KOPT-K1 (cell line): ENCODE measurements at regions not wholly inside any gene's neighbourhood (a gene's known extent, or its start where the extent isn't known, plus 50 kb on each side); places are given as distances from the start of the nearest gene placed in this dataset.

ENCODE experiments used
- H3K27ac ChIP-seq: fragments of 200-600 bp; sonication (generic); 2 replicates; pipeline ENCODE4 v1.5.1; 2016; ENCODE audit warnings: antibody characterized with exemption, mild to moderate bottlenecking, low read depth, low read length; ENCODE audit not compliant: poor library complexity, severe bottlenecking
- H3K36me3 ChIP-seq: fragments of 200-600 bp; sonication (generic); 2 replicates; pipeline ENCODE4 v1.5.1; 2017; ENCODE audit warnings: antibody characterized with exemption, mild to moderate bottlenecking, low read length, moderate library complexity; ENCODE audit not compliant: insufficient read depth
- H3K9me3 ChIP-seq: fragments of 200-600 bp; sonication (generic); 2 replicates; pipeline ENCODE4 v1.5.1; 2017; ENCODE audit warnings: antibody characterized with exemption, low read length, mild to moderate bottlenecking; ENCODE audit not compliant: insufficient read depth, poor library complexity, severe bottlenecking

DNA sequence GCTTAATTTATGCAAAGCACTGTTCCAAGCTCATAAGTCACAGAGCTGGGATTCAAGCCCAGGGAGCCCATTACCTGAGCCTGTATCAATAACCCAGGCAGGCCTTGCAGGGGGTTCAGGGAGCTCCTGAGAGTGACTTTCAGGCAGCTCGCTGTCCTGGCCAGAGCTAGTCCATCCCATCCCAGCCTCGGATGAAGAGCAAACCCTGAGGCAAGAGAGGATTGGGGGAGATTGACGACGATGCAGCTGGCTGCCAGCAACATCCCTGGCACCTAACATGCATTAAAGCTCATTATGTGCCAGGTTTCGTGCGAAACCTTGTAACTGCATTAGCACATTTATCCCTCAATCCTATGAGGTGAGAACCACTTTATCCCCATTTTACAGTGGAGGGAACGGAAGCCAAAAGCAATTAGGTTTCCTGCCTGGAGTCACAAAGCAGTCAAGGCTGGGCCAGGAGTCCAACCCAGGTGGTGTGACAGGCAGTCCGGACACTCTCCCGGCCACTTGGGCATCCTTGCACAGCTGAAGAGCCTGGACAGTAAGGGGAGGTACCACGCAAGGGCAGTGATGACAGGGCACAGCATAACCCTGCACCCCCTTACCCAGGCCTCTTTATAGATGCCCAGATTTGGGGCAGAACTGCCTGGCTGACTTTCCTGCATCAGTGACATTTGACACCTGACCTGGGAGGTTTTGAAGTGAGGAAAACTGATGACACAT, 129.8 kb upstream of the CHST15 start:
- H3K9me3 ChIP-seq = peaks cover 16% of the 10 kb centered on the region
- no peaks in the 10 kb centered on the region for H3K36me3 ChIP-seq
- H3K27ac ChIP-seq = no peak overlapping the region

DNA sequence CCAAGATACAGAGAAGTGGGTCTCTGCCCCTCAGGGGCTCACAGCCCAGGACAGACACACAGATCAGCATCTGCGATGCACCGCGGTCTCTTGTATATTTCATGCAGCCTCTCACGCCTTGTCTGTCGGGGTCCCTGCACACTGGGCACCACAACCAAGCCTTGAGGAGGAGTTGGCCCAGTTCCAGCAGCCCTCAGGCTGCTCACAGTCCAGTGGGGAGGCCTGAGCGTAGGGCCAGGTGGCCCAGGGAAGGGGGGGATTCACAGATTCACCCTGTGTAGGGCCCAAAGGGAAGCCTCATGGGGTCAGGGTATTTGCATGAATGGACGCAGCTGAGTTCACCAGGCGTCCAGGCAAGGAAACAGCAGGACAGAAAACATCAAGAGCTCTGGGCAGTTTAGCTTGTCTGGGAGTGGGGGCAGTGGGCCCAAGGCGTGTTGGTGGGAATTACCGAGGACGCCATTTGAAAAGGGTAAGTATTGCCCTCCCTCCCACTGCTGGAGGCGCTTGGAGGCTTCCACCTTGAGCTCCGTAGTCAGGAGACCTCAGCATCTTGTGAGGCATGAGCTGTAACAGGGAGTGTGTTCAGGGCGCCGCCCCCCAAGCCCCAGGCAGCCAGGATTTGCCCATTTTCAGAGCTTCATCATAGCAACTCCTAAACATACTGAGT, 129.1 kb upstream of the CHST15 start:
- Histone ChIP-seq H3K9me3 (peaks cover 9% of the 10 kb centered on the region), H3K27ac (no peak overlapping the region), H3K36me3 (no peaks in the 10 kb centered on the region)

DNA sequence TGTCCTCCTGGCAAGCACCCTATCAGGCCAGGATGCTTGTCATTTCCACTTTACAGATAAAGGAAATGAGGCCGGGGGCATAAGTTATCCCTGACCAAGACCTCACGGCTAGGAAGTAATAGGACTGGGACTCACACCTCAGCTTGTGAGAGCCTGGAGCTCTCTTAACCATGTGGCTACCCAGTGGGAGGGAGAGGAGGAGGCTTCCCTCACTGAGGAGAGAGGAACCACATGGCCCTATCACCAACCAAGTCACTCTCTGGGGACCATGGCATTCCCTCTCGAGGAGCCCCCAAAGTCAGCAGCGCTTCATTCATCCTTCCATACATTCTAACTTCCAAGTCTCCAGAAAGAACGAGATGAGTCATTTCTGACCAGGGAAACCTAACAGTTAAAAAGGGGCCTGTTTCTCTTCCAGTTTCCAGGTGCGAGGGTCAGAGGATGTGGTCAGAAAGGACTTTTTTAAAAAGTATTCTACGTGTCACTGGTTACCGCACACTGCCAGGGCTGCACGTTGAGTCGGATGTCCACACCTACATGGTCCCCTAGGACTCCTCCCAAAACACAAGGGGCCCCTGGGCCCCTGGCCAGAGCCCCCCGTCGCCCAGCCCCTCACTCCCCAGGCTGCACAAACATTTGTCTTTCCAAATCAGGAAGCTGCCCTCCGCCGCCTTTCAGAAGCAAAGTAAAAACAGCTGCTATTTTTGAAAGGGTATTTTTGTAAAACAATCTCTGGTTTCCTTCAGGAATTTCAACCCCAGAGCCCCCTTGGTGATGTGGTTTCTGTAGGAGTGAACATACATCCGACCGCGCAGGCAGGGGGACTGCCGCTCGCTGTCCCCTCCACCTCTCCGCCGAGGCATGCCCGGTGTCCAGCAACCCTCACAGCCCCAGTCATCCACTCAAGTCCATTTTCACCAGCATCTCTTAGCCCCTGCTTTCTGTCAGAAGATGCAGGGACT, 128.2 kb upstream of the CHST15 start:
- peak overlapping the region; percentile 4 for H3K27ac ChIP-seq
- H3K36me3 ChIP-seq = no peaks in the 10 kb centered on the region
- H3K9me3 ChIP-seq = peaks cover 1% of the 10 kb centered on the region

DNA sequence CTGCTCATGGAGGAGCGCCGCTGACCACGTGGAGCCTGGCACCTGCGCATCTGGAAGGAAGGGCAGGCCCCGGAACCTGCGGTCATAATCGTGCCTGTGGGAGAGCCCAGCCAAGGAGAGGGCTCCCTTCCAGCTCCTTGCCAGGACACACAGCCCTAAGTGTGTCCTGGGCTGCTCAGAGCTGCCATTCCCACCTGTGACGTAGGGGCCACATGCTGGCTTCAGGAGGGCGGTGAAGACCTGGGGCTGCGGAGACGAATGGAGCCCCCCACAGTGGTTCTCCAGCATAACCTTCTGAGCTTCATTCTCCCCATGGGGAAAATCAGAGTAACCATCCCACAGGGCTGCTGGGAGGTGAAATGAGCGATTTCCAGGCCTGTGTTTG, 127.6 kb upstream of the CHST15 start:
- H3K36me3 ChIP-seq = no peaks in the 10 kb centered on the region
- peak overlapping the region; percentile 25 for H3K27ac ChIP-seq
- no peaks in the 10 kb centered on the region for H3K9me3 ChIP-seq

DNA sequence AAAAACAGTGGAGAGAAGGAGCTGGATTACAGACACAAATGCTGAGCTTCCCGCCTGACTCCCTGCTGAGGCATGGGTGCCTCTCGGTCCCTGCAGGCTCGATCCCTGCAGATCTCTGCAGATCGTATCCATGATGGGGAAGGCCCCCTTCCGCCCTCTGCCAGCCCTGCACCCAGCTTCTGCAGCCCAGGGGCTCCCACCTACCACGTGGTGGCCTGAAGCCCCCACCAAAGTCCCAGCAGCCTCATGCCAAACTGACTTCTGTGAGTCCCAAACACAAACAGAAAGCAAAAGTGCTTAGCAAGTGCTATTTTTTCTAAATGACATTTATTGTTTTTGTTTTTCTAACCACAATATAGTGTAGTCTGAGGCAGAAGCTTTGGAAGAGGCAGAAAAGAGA, 127.1 kb upstream of the CHST15 start:
- H3K36me3 ChIP-seq = no peaks in the 10 kb centered on the region
- no peaks in the 10 kb centered on the region for H3K9me3 ChIP-seq
- H3K27ac ChIP-seq = peak overlapping the region; percentile 25

DNA sequence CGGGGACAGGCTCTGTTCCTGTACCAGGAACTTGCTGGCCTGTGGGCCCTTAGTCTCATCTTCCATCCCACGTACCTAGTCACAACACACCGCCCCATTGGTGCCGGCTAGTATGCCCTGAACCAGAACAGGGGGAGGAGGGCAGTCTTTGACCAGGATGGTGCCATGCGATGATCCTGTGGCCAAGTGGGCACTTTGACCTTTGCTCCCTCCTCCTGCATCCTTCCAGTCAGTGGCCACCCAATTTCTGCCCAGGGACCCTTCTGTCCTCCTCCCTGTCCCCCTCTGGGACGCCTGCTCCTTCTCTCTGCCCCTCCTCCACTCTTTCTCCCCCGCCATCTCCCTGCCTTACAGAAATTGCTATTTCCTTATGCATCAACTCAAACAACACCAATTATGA, 126.3 kb upstream of the CHST15 start:
- Histone ChIP-seq H3K9me3 (no peaks in the 10 kb centered on the region), H3K27ac (no peak overlapping the region), H3K36me3 (no peaks in the 10 kb centered on the region)

DNA sequence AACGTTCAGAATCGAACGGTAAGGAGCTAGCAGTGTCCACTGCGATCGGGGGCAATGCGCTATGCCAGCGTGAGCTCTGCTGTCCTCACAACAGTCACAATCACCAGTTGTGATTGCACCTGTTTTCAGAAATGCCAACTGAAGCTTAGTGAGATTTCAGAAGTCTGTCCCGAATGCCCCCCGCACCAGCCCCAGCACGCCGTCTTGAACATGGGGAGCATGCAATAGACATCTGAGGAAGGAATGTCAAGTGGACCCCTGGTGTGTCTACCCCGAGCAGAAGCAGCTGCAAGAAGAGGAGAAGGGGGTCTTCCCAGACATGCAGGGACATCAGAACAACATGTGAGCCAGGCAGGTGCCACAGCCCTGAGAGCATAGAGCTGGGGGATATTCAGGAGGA, 125.7 kb upstream of the CHST15 start:
- H3K27ac ChIP-seq = no peak overlapping the region
- no peaks in the 10 kb centered on the region for H3K9me3 ChIP-seq
- no peaks in the 10 kb centered on the region for H3K36me3 ChIP-seq

DNA sequence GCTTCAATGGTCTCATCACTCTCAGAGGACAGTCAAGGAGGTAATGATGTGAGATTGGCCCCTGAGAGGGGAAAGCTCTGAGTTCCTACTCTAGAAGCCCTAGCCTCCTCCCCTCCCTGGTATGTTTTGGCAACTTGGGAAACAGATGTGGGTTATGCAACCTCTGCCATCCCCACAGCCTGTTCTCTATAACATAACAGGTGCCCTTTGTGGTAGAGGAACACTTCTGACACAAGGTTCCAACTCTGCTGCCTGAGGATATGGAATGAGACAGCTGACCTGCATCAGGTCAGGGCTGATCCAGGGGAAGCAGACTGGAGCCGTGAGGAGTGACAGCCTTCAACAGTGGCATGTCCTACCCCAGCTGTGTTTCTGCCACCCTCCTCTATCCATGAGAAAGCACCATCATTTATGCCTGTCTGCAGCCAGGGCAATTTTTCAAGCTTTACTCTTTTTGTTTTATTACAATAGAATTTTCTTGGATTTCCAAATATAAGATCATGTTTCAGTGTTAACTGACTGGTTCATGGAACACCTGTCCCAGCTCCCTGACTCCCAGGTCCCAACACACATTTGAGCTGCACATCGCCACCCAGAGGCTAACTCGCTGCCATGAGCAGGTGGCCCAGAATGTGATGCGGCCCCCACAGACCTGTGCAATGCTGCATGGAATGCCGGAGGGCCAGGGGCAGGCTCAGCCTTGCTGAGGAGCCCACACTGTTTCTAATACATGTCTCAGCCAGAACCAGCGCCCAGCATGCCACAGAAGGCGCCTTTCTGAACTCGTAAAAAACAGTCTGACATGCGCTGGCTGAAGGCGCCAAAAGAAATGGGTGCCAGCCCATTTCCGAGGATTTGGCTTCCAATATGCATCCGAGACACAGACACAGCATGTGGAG, 124.8 kb upstream of the CHST15 start:
- H3K27ac ChIP-seq = no peak overlapping the region
- no peaks in the 10 kb centered on the region for H3K9me3 ChIP-seq
- no peaks in the 10 kb centered on the region for H3K36me3 ChIP-seq

DNA sequence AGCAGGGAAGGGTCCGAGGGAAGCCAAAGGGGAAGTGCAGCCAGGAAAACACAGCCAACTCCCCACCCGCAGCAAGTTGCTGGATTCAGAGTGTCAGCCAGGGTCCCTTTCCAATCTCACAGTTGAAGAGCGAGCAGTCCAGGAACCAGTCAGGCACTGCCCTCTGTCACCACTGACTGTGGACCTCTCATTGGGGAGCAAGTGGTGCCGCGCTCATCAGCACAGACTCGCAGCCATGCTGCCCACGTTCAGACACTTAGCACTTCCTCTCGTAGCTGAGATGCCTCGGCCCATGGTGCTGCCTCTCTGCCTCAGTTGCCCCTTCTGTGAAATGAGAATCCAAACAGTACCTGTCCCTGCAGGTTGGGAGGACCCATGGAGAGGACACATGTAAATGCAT, 123.6 kb upstream of the CHST15 start:
- Histone ChIP-seq H3K27ac (no peak overlapping the region), H3K9me3 (no peaks in the 10 kb centered on the region), H3K36me3 (no peaks in the 10 kb centered on the region)

DNA sequence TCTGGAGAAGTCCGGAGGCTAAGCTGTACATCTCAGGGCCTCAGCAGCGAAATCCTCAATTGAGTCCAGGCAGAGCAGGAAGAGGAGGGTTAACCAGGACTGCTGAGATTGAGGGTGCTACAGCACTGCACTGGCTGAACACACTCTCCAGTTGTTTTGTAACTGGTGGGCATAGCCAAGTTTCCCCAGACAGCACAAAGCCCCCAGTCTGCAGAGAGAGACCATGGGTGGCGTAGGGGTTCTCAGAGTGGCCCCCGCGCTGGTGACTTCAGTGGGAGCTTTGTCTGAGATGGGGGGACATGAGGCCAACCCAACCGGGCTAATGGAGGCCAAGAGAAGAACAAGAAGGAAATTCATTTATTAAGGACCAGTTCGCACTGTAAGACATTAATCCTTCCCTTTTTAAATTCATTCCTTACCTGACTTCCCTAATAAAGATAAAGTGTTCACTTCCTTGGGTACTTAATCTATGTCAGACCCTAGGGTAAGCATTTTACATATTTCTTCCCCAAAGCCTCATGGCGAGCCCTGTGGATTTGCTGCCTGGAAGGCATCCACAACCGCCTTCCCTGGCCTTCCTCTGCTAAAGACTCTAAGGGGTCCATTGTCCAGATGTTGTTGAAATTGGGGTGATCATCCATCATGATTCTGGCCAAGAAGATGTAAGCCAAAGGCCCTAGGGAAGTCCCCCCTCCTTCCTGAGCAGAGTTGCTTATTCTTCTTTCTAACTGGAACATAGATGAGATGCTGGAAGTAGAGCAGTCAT, 121.4 kb upstream of the CHST15 start:
- H3K36me3 ChIP-seq = no peaks in the 10 kb centered on the region
- H3K27ac ChIP-seq = no peak overlapping the region
- H3K9me3 ChIP-seq = peaks cover 15% of the 10 kb centered on the region

DNA sequence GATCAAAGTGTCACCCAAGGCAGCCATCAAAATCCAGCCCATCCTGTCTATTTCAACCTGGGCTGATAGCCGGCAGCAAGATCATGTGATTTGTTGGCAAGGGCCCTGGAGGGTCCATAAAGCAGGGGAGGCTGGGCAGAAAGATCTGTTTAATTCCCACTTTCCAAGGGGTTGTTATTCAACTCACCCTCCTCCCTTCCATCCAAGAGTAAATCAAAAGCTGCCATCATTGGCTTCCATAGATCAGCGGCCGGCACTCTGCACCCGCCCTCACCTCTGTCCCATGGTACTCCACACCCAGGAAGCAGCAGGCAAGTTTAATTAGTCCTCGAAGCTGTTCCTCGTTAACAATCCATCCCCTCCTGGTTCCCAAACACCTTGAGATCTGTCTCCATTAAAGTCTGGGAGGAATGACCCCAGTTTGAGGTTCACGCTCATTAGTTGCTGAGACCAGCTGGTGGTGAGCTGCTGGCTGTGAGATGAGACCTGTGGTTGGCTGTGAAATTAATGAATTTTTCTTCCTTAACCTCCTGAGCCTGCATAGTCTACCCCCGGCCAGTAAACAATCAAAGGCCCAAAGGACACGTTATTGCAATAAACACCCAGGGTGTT, 120.6 kb upstream of the CHST15 start:
- H3K9me3 ChIP-seq = peaks cover 15% of the 10 kb centered on the region
- no peaks in the 10 kb centered on the region for H3K36me3 ChIP-seq
- no peak overlapping the region for H3K27ac ChIP-seq

DNA sequence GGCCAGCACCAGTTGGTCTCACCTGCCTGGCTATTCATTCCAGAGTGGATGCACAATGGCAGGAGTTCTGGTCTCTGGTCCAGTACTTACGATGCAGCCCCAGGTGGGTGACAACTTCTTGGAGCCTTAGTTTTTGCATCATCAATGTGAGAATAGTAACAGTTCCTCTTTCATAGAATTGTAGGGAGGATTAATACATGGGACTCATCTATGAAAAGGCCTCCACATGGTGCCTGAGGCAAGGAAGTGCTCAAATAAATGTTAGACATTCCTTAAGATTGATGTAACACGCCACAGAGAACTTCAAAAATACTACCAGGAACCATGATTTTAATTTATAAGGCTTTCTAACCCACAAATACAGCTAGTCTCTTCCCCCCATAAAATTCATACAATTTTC, 120.1 kb upstream of the CHST15 start:
- H3K36me3 ChIP-seq = no peaks in the 10 kb centered on the region
- no peak overlapping the region for H3K27ac ChIP-seq

DNA sequence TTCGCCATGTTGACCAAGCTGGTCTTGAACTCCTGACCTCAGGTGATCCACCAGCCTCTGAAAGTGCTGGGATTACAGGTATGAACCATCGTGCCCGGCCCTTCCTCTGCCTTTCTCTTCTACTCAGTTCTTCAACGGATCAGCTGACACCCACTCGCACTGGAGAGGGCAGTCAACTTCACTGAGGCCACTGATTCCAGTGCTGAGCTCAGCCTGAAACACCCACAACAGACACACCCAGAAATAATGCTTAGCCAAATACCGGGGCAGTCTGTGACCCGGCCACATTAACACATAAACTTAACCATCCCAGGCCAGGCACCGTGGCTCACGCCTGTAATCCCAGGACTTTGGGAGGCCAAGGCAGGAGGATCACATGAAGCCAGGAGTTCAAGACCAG, 119.3 kb upstream of the CHST15 start:
- Histone ChIP-seq H3K36me3 (no peaks in the 10 kb centered on the region), H3K27ac (no peak overlapping the region), H3K9me3 (peaks cover 15% of the 10 kb centered on the region)

More for the DNA sequence above, 120.1 kb upstream of the CHST15 start:
- H3K9me3 ChIP-seq = peaks cover 15% of the 10 kb centered on the region
